ENCODE measurements at regions not wholly inside any gene's neighbourhood (a gene's known extent, or its start where the extent isn't known, plus 50 kb on each side); places are given as distances from the start of the nearest gene placed in this dataset.

- Histone ChIP-seq H3K9me3 (replicated peaks; ENCODE audit: control insufficient read depth, insufficient read depth, low read depth, low read length) (no peaks in the 10 kb centered on the region), H3K9ac (ENCODE audit: insufficient read depth in 1 of 2, low read depth in 2 of 2, low read length in 2 of 2) (no peak overlapping the region), H3K79me2 (ENCODE audit: control insufficient read depth, insufficient read depth, low read length) (no peaks in the 10 kb centered on the region), H3K9me1 (ENCODE audit: control insufficient read depth, insufficient read depth, low read length) (no peaks in the 10 kb centered on the region), H3K4me3 (no peak overlapping the region), H4K20me1 (replicated peaks; ENCODE audit: control insufficient read depth, insufficient read depth, low read length) (no peaks in the 10 kb centered on the region), H3K27me3 (ENCODE audit: control insufficient read depth in 2 of 2, insufficient read depth in 2 of 2, low read length in 2 of 2) (no peaks in the 10 kb centered on the region), H3K36me3 (ENCODE audit: control insufficient read depth, insufficient read depth, low read length) (no peaks in the 10 kb centered on the region), H3K27ac (ENCODE audit: extremely low read depth, low read depth, low read length) (no peak overlapping the region), H3K4me2 (ENCODE audit: insufficient read depth, low read length) (no peak overlapping the region), H3K4me1 (replicated peaks in 1 of 2; ENCODE audit: control insufficient read depth in 2 of 2, insufficient read depth in 2 of 2, low read length in 2 of 2) (no peaks in the 10 kb centered on the region), H2AFZ (ENCODE audit: low read depth, low read length) (no peak overlapping the region)
- intact Hi-C loops (cut with micrococcal nuclease), result no loop called here
- BruUV-seq (replicated peaks), result no TSS peak
- in situ Hi-C loops (cut with MboI), result no loop called here
- TF ChIP-seq FOXK1 (CRISPR knock-in tag; IDR thresholded peaks at IDR 0.05; ENCODE audit: borderline replicate concordance) (no peak), TEAD2 (tag; IDR thresholded peaks at IDR 0.05) (no peak), BDP1 (IDR thresholded peaks at IDR 0.05; ENCODE audit: insufficient read depth, insufficient read length) (no peak), RBM14 (IDR thresholded peaks at IDR 0.05; ENCODE audit: borderline replicate concordance, insufficient read depth, low read depth, low read length) (no peak), ZC3H11A (IDR thresholded peaks at IDR 0.05; ENCODE audit: low read depth, low read length) (no peak), NR2C2 (CRISPR knock-in tag; IDR thresholded peaks at IDR 0.05) (no peak), NR2C2 (tag; IDR thresholded peaks at IDR 0.05) (no peak)
- FAIRE-seq (no peak), DNase-seq (ENCODE audit: extremely low read depth in 1 of 4, low spot score in 3 of 4) (no peak), ATAC-seq (no peak)
- POLR2A ChIA-PET, result no interaction called here
- CTCF ChIA-PET (ENCODE audit: low intra/inter-chr PET ratio), result interaction anchor here (0.9 kb wide), 1 partner anchor 280 kb away, joined by 4 read pairs; no protein-coding TSS in a partner anchor
Observed at GRCh38 chr17:51572115-51572514, 311.8 kb downstream of the UTP18 start.
